ENCODE measurements at regions not wholly inside any gene's neighbourhood (a gene's known extent, or its start where the extent isn't known, plus 50 kb on each side); places are given as distances from the start of the nearest gene placed in this dataset.

DNA sequence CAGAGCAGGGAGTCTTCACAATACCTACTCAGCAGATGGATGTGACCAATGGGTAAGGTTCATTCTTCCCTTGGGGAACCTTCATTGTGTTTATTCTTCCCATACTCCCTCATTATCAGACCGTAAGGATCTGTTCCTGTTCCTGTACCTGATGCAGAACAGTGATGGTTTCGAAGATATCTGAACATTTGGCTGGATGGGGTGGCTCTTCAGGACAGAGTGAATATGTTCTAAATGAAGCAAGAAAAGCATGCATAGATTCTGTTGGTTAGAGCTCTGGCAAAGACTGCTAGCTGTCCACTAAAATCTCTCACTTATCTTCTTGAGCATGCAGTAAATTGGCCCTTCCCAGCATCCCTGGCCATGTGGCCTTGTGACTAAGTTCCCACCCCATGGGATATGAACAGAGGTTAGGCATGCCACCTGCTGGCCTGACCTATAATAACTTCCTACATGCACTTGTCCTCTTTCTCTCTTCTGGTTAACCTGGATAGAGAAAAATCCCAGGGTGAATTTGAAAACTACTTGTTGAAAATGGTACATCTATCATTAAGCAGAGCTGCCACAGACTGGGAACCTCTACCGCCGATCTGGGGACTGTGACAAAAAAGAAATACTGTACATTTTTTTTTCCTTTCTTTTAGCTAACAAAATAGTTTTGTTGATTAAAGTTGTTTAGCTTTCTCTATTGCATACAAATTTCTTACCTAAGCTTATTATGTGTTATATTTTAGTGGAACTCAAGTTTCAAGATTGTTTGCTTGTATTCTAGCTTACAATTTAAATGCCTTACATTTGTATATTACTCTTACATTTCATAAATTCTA, 60.0 kb upstream of the BANK1 start:
- TF ChIP-seq, protein P1, sequence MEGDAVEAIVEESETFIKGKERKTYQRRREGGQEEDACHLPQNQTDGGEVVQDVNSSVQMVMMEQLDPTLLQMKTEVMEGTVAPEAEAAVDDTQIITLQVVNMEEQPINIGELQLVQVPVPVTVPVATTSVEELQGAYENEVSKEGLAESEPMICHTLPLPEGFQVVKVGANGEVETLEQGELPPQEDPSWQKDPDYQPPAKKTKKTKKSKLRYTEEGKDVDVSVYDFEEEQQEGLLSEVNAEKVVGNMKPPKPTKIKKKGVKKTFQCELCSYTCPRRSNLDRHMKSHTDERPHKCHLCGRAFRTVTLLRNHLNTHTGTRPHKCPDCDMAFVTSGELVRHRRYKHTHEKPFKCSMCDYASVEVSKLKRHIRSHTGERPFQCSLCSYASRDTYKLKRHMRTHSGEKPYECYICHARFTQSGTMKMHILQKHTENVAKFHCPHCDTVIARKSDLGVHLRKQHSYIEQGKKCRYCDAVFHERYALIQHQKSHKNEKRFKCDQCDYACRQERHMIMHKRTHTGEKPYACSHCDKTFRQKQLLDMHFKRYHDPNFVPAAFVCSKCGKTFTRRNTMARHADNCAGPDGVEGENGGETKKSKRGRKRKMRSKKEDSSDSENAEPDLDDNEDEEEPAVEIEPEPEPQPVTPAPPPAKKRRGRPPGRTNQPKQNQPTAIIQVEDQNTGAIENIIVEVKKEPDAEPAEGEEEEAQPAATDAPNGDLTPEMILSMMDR (IDR thresholded peaks at IDR 0.05) = peak; percentile 59

DNA sequence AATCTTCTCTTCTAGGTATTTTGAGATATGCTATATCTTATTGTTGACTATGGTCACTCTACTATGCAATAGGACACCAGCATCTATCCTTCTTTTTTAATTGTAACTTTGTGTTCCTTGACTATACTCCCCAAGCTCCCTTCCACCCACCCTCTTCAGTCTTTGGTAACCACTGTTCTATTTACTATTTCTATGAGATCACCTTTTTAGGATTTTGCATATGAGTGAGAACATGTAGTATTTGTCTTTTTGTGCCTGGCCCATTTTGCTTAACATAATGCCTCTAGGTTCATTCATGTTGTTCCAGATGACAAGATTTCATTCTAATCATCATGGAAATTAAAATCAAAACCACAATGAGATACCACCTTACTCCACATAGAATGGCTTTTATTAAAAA, 63.3 kb upstream of the BANK1 start:
- TF ChIP-seq, protein P1 (IDR thresholded peaks at IDR 0.05) = no peak

DNA sequence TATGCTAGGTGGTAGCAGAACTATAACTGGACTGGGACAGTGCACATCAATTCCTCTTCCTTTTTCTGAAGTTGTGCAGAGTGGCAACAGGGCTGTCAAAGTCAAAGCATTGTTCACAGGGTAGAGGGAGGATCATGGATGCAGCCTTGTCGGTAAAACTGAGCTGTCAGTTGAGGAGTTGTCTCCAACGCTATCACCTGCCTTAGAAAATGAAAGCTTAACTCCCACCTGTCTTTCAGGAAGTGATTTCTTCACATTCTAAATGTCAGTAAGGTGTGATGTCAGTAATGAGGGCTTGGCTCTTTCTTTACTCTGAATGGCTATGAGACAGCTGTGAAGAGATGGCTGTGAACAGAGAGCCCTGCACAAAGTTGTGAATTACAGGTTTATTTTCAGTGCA, 66.4 kb upstream of the BANK1 start:
- TF ChIP-seq, protein P1 (IDR thresholded peaks at IDR 0.05) = no peak

DNA sequence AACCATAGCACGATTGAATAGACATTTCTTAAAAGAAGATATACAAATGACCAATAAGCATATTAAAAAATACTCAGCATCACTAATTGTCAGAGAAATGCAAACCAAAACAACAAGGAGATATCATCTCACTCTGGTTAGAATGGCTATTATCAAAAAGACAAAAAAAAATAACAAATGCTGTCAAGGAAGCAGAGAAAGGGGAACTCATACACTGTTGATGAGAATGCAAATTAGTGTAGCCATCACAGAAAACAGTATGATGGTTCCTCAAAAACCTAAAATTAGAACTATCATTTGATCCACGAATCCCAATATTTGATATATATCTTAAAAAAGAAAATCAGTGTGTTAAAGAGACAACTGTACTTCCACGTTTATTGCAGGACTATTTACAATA, 71.7 kb upstream of the BANK1 start:
- TF ChIP-seq, protein P1 (IDR thresholded peaks at IDR 0.05) = no peak

DNA sequence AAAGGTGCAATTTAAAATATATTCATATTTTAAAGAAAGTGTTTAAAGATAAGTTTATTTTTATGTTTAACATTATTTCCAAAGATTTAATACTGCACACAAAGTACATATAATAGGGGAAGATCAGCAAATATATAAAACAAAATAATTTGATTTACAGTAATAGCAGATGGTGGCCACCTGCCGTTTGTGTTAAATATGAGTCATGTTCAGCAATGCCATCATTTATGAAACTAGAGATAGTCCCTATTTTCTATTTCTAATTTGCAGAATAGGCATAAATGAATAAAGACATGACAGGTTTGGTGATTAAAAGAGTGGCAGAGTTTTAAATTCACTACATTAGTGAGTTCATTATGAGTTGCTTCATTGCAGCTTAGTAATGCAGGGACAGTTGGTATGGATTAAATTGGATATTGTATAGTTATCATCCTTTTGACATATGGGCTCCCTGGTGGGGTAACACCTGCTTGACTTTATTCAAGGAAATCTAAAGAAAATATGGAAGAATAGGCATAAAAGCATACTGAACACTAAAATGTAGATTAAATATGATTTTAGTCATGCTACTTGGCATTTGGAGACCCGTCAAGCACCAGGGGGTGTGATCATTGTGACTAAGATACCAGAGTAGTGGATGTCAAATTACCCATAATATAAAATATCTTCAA, 78.8 kb upstream of the BANK1 start:
- TF ChIP-seq, protein P1 (IDR thresholded peaks at IDR 0.05) = no peak

DNA sequence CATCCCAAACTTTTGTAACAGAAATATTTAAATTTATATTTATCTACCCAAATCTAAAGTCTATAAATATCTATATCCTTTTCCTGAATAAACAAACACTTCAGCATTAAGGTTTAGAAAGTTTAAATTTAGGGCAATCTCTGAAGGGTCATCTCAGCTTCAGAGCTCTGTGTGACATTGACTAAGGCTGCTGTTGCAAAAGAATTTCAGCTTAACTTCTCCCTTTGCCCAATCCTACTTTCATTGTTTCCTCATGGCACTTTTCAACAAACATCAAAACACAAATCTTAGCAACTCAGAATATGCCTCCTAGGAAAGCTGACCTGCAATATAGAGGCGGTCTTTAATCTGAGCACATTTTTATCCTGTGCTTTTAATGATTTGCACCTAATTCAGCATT, 79.7 kb upstream of the BANK1 start:
- TF ChIP-seq, protein P1 (IDR thresholded peaks at IDR 0.05) = no peak

DNA sequence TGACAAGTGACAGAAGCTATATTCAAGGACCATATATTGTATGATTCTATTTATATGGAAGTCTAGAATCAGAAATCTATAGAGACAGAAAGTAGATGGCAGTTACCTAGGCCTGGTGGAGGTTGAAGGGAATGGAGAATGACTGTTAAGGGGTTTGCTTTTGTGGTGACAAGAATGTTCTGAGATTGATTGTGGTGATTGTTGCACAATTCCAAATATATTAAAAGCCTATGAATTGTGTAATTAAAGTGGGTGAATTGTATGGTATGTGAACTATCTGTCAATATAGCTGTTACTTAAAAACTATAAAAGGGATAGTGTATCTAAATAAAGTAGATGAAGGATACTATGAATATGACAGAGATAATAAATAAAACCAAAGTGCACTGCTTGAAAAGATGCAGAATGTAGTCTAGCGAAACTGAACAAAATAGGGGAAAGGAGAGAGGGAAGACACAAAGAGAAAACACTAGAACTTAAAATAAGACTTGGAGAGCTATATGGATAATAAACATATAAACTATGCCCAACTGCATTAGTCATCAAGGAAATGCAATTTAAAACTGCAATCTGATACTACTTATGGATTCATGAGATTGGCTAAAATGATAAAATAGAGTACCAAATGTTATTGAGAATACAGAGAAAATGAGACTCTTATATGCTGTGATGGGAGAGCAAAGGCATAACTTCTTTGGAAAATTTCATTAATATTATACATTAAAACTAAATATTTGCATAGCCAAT, 82.1 kb upstream of the BANK1 start:
- TF ChIP-seq, protein P1 (IDR thresholded peaks at IDR 0.05) = no peak

Data from LNCAP (cell line).